ENCODE measurements at regions not wholly inside any gene's neighbourhood (a gene's known extent, or its start where the extent isn't known, plus 50 kb on each side); places are given as distances from the start of the nearest gene placed in this dataset.

- DNase-seq = no peak
These were observed 129.3 kb downstream of the TMA16 start for GRCh38 chr4:163623787-163624186.

- no peak for DNase-seq
These were observed 130.2 kb downstream of the TMA16 start for GRCh38 chr4:163624727-163625126.

DNA sequence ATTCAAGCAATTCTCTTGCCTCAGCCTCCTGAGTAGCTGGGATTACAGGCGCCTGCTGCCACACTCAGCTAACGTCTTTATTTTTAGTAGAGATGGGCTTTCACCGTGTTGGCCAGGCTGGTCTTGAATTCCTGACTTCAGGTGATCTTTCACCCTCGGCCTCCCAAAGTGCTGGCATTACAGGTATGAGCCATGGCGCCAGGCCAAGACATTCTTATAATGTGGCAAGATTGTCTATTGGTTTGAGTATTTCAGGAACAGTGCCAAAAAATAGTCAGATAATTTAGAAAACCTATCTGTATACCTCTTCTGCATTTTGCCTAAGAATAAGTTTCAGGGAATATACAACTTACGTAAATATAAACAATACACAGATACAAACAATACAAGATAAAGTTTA lies 136.8 kb downstream of the TMA16 start:
- no peak for DNase-seq

DNA sequence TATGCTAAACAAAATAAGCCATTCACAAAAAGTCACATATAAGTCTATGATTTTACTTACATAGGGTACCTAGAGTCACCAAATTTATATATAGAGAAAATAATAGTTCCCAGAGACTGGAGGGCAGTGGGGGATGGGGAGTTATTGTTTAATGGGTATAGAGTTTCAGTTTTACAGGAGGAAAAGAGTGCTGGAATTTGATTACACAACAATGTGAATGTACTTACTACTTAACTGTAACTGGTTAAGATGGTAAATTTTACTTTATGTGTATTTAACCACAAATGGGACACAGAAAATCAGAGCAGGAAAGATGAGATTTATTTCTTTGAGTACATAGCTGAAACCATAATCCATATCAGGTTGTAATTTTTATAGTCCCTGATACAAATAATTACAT lies 144.4 kb downstream of the TMA16 start:
- DNase-seq = no peak

GRCh38 chr4:163649557-163650091 lies 155.1 kb downstream of the TMA16 start:
- DNase-seq = no peak

- no peak for DNase-seq
These were observed 157.3 kb downstream of the TMA16 start for GRCh38 chr4:163651761-163652160.

DNA sequence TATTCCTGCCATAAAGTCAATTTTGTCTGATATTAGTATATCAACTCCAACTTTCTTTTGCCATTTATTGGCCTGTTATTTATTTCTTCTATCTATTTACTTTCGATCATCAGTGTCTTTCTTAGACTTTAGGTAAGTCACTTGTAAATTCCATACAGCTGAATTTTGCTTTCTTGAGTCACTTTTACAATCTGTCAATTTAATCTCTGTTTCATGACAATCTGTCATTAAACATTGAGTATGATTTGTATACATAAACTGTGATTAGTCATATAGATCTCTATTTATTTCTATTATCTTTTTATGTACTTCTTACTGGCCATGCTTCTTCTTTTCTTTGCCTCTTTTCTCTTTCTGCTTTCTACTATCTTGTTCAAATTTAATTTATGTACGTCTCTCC lies 160.1 kb downstream of the TMA16 start:
- DNase-seq = no peak

DNA sequence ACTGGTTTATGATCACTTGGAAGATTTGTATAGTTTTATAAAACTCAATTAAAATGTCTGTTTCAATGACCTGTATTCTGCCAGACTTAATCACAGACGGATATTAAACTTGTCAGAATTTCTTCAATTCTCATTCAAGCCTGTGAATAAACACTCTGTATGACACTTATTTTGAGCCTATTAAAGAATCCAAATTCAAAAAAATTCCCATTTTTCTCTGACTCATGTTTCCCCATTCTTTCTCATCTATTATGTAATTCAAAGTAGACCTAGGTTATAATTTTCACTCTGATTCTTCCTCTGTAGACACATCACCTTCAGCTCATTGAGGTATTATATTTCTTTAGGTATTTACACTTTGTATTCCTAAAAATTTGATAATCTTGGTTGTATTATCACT lies 166.1 kb downstream of the TMA16 start:
- DNase-seq = no peak

GRCh38 chr4:163662768-163663167 lies 168.3 kb downstream of the TMA16 start:
- no peak for DNase-seq

DNA sequence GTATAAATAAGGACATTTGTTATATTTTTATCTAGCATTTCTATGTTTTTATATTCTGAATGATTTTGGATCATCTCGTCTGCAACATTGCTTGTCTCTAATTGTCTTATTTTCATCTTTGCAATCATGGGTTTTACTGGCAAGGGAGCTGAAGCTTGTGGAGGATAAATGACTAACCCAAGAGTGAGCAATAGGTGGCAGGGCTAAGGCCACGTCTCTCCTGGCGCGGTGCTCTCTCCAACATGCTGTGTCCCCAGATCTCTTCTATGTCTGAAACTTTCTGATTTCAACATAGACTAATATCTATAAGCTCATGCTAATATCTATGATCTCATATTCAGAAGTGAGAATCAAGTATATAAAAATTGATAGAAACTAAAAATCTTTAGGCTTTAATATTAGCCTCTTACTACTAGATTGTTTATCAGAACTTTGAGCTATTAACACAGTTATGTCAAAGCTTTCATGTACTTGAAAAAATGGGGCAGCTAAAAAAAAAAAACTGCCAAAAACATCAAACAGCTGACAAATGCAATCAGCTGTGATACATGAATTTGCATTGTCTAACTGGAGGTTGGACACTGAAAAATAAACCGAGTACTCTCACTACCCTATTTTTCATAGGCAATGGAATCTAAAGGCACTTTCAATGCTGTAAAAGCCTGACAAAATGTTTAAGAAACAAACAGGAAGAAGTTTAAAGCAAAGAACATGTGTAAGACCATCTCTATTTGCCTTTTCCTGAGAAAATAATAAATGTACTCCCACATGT lies 169.2 kb downstream of the TMA16 start:
- no peak for DNase-seq

DNA sequence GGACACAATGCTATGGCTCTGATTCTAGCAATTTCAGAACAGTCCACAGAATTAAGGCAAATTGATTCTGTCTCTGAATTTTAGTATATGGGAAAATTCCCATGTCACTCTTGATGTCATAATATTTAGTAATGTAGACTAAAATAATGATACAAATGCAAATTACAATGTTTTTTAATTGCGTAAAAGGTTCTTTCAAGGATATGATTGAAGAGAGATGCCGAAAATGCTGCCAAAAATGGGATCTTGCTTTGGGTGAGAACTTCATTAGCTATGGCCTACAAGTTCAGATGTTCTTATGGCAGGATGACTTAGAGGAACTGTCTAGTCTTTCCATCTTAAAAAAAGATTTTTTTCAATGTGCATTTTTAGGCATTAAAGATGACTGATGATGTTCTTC lies 170.6 kb downstream of the TMA16 start:
- no peak for DNase-seq

GRCh38 chr4:163665521-163666331 lies 171.2 kb downstream of the TMA16 start:
- DNase-seq = no peak

GRCh38 chr4:163666332-163666873 lies 171.9 kb downstream of the TMA16 start:
- DNase-seq = no peak

- no peak for DNase-seq
These were observed 178.3 kb downstream of the TMA16 start for GRCh38 chr4:163672751-163673150.

DNA sequence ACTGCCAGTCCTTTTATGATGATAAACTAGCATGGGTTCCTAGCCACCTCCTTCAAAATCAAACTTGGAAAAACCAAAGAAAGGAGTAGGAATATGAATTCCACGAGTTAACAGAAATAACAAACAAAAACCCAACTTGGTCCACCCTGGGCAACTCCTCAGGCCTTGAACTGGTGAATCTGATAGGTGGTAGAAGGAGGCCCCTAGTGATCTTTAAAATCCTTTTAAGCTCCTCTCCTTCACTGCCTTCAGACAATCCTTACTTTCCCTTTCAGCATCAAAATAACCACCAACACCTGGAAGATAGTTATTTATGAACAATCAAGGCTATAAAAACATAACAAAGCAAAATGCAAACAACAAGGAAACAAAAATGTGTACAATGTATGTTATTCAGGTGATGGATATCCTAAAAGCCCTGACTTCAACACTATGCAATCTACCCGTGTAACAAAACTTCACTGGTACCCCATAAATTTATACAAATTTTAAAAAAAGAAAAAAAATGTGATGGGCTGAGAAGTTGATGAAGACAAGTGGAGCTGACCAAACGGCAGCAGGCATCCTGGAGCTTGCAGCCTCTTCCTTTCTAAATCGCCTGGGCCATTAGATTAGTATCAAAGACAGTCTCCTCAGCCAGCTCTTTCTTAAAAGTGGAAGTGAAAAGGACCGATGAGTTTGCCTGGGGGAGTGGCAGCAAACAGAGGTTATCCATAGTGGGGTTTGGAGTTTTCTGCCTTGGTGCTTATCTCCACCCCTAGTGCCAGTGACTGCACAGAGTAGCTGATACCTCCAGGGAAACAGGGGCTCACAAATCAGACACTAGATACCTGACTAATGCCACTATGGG lies 179.6 kb downstream of the TMA16 start:
- no peak for DNase-seq

GRCh38 chr4:163679189-163679588 lies 184.7 kb downstream of the TMA16 start:
- DNase-seq = no peak

DNA sequence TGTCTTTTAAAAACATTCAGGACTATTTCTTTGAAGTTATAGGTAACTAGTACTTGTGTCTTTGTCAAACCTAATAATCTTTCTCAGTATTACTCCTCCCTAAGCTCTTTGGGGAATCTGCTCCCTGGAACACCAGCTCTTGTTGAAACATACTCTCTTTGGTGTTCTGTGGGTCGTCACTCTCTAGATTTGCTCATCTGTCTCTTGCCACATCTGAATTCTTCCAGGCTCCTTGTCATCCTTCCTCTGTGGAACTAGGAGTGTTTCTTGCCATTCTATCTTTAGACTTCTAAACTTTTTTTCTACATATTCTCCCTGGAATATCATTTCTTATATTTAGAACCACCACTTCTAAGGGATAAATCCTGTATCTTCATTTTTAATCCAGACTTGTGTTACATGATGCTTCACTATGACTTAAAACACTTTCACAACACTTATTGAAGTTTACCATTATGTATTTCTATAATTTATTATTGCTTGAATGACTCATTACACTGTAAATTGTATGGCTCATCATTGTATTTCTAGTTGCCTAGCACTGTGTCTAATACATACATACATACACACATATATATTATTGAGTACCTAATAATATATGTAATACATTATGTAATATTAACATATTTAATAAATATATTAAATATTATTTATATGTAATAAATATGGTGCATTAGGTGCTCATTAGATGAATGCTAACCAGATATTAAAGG lies 186.1 kb downstream of the TMA16 start:
- DNase-seq = no peak

- DNase-seq = peak; percentile 6
These were observed 186.8 kb downstream of the TMA16 start for GRCh38 chr4:163681208-163681821.

DNA sequence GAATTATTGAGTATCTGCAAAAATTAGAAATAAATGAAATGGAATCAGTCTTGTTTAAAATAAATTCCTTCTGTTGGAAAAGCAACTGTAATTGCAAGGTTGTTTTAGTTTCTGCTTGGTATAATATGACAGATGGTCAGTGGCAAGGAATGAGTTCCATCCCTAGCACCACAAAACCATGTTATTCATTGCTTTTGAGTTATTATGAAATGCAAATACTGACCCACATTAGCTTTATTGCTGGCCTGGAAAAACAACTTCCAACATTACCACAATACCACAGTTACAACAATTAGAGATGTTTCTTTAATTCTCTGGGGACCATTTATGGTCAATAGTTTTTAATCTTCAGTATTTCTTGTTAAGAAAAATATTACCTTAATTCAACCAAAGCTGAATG lies 194.4 kb downstream of the TMA16 start:
- DNase-seq = no peak

- no peak for DNase-seq
These were observed 198.7 kb downstream of the TMA16 start for GRCh38 chr4:163693211-163693610.

DNA sequence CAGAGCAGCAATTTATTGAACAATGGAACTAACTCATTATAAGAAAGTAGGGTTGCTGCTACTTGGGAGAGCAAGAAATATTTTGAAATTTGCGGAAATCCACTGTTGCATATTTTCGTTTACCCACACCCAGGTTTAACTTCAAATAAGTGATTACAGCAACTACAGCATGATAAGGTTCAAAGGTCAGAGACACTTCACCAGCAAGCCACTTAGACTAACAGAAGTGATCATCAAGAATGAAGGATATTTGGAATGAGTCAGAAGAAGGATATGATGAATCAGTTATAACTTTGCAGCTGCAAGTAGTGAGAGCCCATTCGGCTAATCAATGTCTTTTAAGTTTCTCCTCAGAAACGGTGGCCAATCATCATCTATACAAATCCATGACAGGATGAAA lies 199.3 kb downstream of the TMA16 start:
- no peak for DNase-seq

DNA sequence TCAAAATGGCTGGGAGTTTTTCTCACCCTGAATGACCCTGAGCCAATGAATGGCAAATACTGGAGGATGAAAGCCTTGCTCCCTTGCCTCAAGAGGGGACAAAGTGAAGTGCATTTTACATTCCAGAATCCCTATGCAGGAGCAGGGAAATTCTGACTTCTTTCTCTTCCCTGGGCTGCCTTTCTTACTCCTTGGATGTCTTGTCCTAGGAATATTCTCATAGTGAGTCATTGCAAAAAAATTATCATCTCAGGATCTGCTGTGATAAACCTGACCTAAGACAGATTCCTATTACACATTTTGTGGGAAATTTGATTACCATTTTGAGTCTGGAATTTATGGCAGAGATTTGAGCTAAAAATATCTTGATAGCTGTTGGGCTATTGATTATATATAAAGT lies 199.9 kb downstream of the TMA16 start:
- no peak for DNase-seq
